Effector memory CD8-positive, alpha-beta T cell (primary cell): ENCODE measurements at regions not wholly inside any gene's neighbourhood (a gene's known extent, or its start where the extent isn't known, plus 50 kb on each side); places are given as distances from the start of the nearest gene placed in this dataset.
"Not testable (repeated sequence)": the region's sequence is repeated elsewhere in the genome, so short reads cannot be mapped to it uniquely, and the experiment has no call there.

ENCODE experiments used
- ATAC-seq: fragments of 150-1000 bp; cut with Tn5 transposase; replicated peaks from 2 replicates; pipeline ENCODE4 v1.10.0; 2021; ENCODE audit warnings: mild to moderate bottlenecking, moderate library complexity
- DNase-seq, 3 experiments: peaks; one replicate each; pipeline ENCODE4 v3.0.0; 2021
- H3K27ac Mint-ChIP-seq, 2 donors: one replicate each; pipeline ENCODE4 v1.8.0; 2022; ENCODE audit warnings: mild to moderate bottlenecking in 2 of 2, mixed read lengths in 2 of 2, moderate library complexity in 2 of 2
- H3K27me3 Mint-ChIP-seq, 2 donors: one replicate each; pipeline ENCODE4 v1.8.0; 2022; ENCODE audit warnings: mixed read lengths in 2 of 2
- H3K36me3 Mint-ChIP-seq: one replicate; pipeline ENCODE4 v1.8.0; 2022; ENCODE audit warnings: mild to moderate bottlenecking, moderate library complexity, mixed read lengths; ENCODE audit not compliant: insufficient read depth
- H3K4me1 Mint-ChIP-seq, 2 donors: one replicate each; pipeline ENCODE4 v1.8.0; 2022; ENCODE audit warnings: low read depth in 2 of 2, mixed read lengths in 2 of 2
- H3K4me3 Mint-ChIP-seq, 2 donors: one replicate each; pipeline ENCODE4 v1.8.0; 2022; ENCODE audit warnings: mild to moderate bottlenecking in 2 of 2, mixed read lengths in 2 of 2, moderate library complexity in 2 of 2
- H3K9me3 Mint-ChIP-seq, 2 donors: one replicate each; pipeline ENCODE4 v1.8.0; 2022; ENCODE audit warnings: mixed read lengths in 2 of 2

- Mint-ChIP-seq H3K27ac (no peak overlapping the region), H3K36me3 (no peaks in the 10 kb centered on the region), H3K4me1 (no peaks in the 10 kb centered on the region), H3K27me3 (no peaks in the 10 kb centered on the region), H3K9me3 (peaks cover 17 to 20% of the 10 kb centered on the region in 2 donors), H3K4me3 (no peak overlapping the region)
- ATAC-seq (no peak), DNase-seq (no peak)
These were observed 1149.1 kb upstream of the CDH8 start for GRCh38 chr16:63185235-63185780.

- H3K36me3 Mint-ChIP-seq = no peaks in the 10 kb centered on the region
- H3K4me1 Mint-ChIP-seq = no peaks in the 10 kb centered on the region
- H3K27ac Mint-ChIP-seq = no peak overlapping the region
- no peaks in the 10 kb centered on the region for H3K27me3 Mint-ChIP-seq
- H3K4me3 Mint-ChIP-seq = no peak overlapping the region
- DNase-seq (no peak), ATAC-seq (no peak)
- H3K9me3 Mint-ChIP-seq = peaks cover 17 to 20% of the 10 kb centered on the region in 2 donors
These were observed 1147.5 kb upstream of the CDH8 start for GRCh38 chr16:63183743-63184142.

- peaks cover 9 to 23% of the 10 kb centered on the region in 2 donors for H3K9me3 Mint-ChIP-seq
- ATAC-seq (no peak), DNase-seq (no peak)
- H3K27me3 Mint-ChIP-seq = no peaks in the 10 kb centered on the region
- no peak overlapping the region for H3K4me3 Mint-ChIP-seq
- no peaks in the 10 kb centered on the region for H3K4me1 Mint-ChIP-seq
- H3K27ac Mint-ChIP-seq = no peak overlapping the region
- no peaks in the 10 kb centered on the region for H3K36me3 Mint-ChIP-seq
These were observed 1139.1 kb upstream of the CDH8 start for GRCh38 chr16:63175313-63175712.

- Mint-ChIP-seq H3K4me3 (no peak overlapping the region), H3K27me3 (no peaks in the 10 kb centered on the region), H3K4me1 (no peaks in the 10 kb centered on the region), H3K9me3 (peaks cover 10 to 23% of the 10 kb centered on the region in 2 donors), H3K36me3 (no peaks in the 10 kb centered on the region), H3K27ac (no peak overlapping the region)
- DNase-seq = no peak
- ATAC-seq = no peak
These were observed 1138.6 kb upstream of the CDH8 start for GRCh38 chr16:63174801-63175200.

- ATAC-seq (no peak), DNase-seq (no peak)
- H3K36me3 Mint-ChIP-seq = no peaks in the 10 kb centered on the region
- no peak overlapping the region for H3K27ac Mint-ChIP-seq
- H3K4me1 Mint-ChIP-seq = no peaks in the 10 kb centered on the region
- H3K9me3 Mint-ChIP-seq = peaks cover 12 to 23% of the 10 kb centered on the region in 2 donors
- no peaks in the 10 kb centered on the region for H3K27me3 Mint-ChIP-seq
- H3K4me3 Mint-ChIP-seq = no peak overlapping the region
These were observed 1135.3 kb upstream of the CDH8 start for GRCh38 chr16:63171545-63171944.

GRCh38 chr16:63169100-63169499, 1132.9 kb upstream of the CDH8 start:
- H3K36me3 Mint-ChIP-seq = no peaks in the 10 kb centered on the region
- H3K4me1 Mint-ChIP-seq = no peaks in the 10 kb centered on the region
- ATAC-seq = no peak
- no peaks in the 10 kb centered on the region for H3K27me3 Mint-ChIP-seq
- H3K27ac Mint-ChIP-seq = no peak overlapping the region
- peaks cover 10 to 20% of the 10 kb centered on the region in 2 donors for H3K9me3 Mint-ChIP-seq
- DNase-seq = no peak
- H3K4me3 Mint-ChIP-seq = no peak overlapping the region

- no peak for ATAC-seq
- DNase-seq = no peak
- H3K27me3 Mint-ChIP-seq = no peaks in the 10 kb centered on the region
- no peak overlapping the region for H3K27ac Mint-ChIP-seq
- H3K36me3 Mint-ChIP-seq = no peaks in the 10 kb centered on the region
- H3K9me3 Mint-ChIP-seq = peaks cover 4 to 30% of the 10 kb centered on the region in 2 donors
- no peak overlapping the region for H3K4me3 Mint-ChIP-seq
- no peaks in the 10 kb centered on the region for H3K4me1 Mint-ChIP-seq
These were observed 1121.6 kb upstream of the CDH8 start for GRCh38 chr16:63157818-63158217.

GRCh38 chr16:63146251-63146650, 1110.0 kb upstream of the CDH8 start:
- Mint-ChIP-seq H3K36me3 (no peaks in the 10 kb centered on the region), H3K9me3 (peaks cover 6 to 21% of the 10 kb centered on the region in 2 donors), H3K27ac (no peak overlapping the region), H3K4me1 (no peaks in the 10 kb centered on the region), H3K4me3 (no peak overlapping the region), H3K27me3 (no peaks in the 10 kb centered on the region)
- ATAC-seq = no peak
- no peak for DNase-seq

- H3K27me3 Mint-ChIP-seq = no peaks in the 10 kb centered on the region
- no peak overlapping the region for H3K4me3 Mint-ChIP-seq
- no peaks in the 10 kb centered on the region for H3K36me3 Mint-ChIP-seq
- no peaks in the 10 kb centered on the region for H3K4me1 Mint-ChIP-seq
- peaks cover 8 to 21% of the 10 kb centered on the region in 2 donors for H3K9me3 Mint-ChIP-seq
- H3K27ac Mint-ChIP-seq = no peak overlapping the region
- DNase-seq = no peak
- no peak for ATAC-seq
These were observed 1109.2 kb upstream of the CDH8 start for GRCh38 chr16:63145411-63145810.

- Mint-ChIP-seq H3K4me3 (no peak overlapping the region), H3K4me1 (no peaks in the 10 kb centered on the region), H3K36me3 (no peaks in the 10 kb centered on the region)
These were observed 1098.8 kb upstream of the CDH8 start for GRCh38 chr16:63135069-63135468.

GRCh38 chr16:63131503-63131902, 1095.3 kb upstream of the CDH8 start:
- H3K27ac Mint-ChIP-seq = no peak overlapping the region
- H3K9me3 Mint-ChIP-seq = peaks cover 18 to 19% of the 10 kb centered on the region in 2 donors
- H3K4me1 Mint-ChIP-seq = no peaks in the 10 kb centered on the region
- H3K36me3 Mint-ChIP-seq = no peaks in the 10 kb centered on the region
- no peak overlapping the region for H3K4me3 Mint-ChIP-seq
- DNase-seq (no peak), ATAC-seq (no peak)
- H3K27me3 Mint-ChIP-seq = no peaks in the 10 kb centered on the region

More at GRCh38 chr16:63135069-63135468, 1098.8 kb upstream of the CDH8 start:
- DNase-seq (no peak), ATAC-seq (no peak)
- Mint-ChIP-seq H3K9me3 (peaks cover 8 to 16% of the 10 kb centered on the region in 2 donors), H3K27me3 (no peaks in the 10 kb centered on the region), H3K27ac (no peak overlapping the region)

- Mint-ChIP-seq H3K4me1 (no peaks in the 10 kb centered on the region), H3K27me3 (no peaks in the 10 kb centered on the region), H3K27ac (no peak overlapping the region), H3K9me3 (peaks cover 17 to 24% of the 10 kb centered on the region in 2 donors), H3K4me3 (no peak overlapping the region), H3K36me3 (no peaks in the 10 kb centered on the region)
- ATAC-seq (no peak), DNase-seq (no peak)
These were observed 1094.7 kb upstream of the CDH8 start for GRCh38 chr16:63130942-63131341.

GRCh38 chr16:63129411-63130125, 1093.3 kb upstream of the CDH8 start:
- no peak for DNase-seq
- ATAC-seq = no peak

GRCh38 chr16:63119905-63120304, 1083.7 kb upstream of the CDH8 start:
- not testable (repeated sequence) for H3K36me3 Mint-ChIP-seq, H3K27me3 Mint-ChIP-seq, H3K27ac Mint-ChIP-seq, H3K4me3 Mint-ChIP-seq, H3K4me1 Mint-ChIP-seq, DNase-seq, ATAC-seq
- H3K9me3 Mint-ChIP-seq = peaks cover 9 to 32% of the 10 kb centered on the region in 2 donors

More at GRCh38 chr16:63129411-63130125, 1093.3 kb upstream of the CDH8 start:
- H3K36me3 Mint-ChIP-seq = no peaks in the 10 kb centered on the region
- no peaks in the 10 kb centered on the region for H3K27me3 Mint-ChIP-seq
- H3K9me3 Mint-ChIP-seq = peaks cover 14 to 24% of the 10 kb centered on the region in 2 donors
- H3K27ac Mint-ChIP-seq = no peak overlapping the region
- H3K4me3 Mint-ChIP-seq = no peak overlapping the region
- H3K4me1 Mint-ChIP-seq = no peaks in the 10 kb centered on the region
